HG03469 (cell line): ENCODE measurements at regions not wholly inside any gene's neighbourhood (a gene's known extent, or its start where the extent isn't known, plus 50 kb on each side); places are given as distances from the start of the nearest gene placed in this dataset.

Source experiments
- ATAC-seq: cut with Tn5 transposase; IDR thresholded peaks from one replicate; pipeline ENCODE4 v1.9.1; 2021; ENCODE audit warnings: mild to moderate bottlenecking, moderate library complexity, moderate number of reproducible peaks; ENCODE audit not compliant: unreplicated experiment

GRCh38 chr11:10932976-10933375, 75.1 kb upstream of the ZBED5 start:
- ATAC-seq = no peak

GRCh38 chr11:10931761-10932670, 74.2 kb upstream of the ZBED5 start:
- ATAC-seq = no peak

- no peak for ATAC-seq
Measured at GRCh38 chr11:10930972-10931760, 73.3 kb upstream of the ZBED5 start.

GRCh38 chr11:10930224-10930971, 72.5 kb upstream of the ZBED5 start:
- no peak for ATAC-seq

DNA sequence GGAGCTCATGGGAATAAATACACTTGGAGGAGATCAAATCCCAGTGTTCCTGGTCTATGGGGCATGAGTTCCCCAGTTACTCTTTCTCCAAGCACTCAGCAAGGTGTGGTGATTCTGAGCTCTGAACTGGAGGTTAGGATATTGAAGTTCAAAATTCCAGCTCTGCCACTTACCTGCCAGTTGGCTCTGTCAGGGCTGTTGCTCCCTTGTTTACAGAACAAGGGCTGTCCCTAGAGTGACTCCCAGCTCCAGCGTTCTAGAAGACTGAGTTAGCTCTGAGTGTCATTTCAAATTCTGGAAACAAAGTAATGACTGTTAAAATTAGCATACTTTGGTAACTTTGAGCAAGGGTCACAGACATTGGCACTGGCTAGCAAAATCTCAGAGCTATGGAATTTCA, 69.7 kb upstream of the ZBED5 start:
- no peak for ATAC-seq

DNA sequence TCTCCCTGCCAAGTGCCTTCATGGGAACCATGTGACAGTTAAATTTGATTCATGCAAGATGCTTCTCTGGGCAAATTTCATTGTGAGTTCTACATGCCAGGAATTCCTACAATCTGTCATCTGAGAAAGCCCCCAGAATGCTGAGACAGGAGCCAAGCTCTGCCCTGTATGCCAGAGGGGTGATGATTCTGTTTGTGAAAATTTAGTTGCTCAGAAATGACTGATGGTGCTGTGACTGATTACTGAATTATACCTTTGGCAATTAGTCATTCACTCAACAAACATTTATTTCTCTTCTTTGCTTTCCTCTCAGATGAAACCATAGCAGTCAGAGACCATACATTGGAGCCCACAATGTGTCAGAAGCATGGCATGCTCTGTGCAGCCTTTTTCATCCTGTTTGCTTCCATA, 69.0 kb upstream of the ZBED5 start:
- no peak for ATAC-seq

DNA sequence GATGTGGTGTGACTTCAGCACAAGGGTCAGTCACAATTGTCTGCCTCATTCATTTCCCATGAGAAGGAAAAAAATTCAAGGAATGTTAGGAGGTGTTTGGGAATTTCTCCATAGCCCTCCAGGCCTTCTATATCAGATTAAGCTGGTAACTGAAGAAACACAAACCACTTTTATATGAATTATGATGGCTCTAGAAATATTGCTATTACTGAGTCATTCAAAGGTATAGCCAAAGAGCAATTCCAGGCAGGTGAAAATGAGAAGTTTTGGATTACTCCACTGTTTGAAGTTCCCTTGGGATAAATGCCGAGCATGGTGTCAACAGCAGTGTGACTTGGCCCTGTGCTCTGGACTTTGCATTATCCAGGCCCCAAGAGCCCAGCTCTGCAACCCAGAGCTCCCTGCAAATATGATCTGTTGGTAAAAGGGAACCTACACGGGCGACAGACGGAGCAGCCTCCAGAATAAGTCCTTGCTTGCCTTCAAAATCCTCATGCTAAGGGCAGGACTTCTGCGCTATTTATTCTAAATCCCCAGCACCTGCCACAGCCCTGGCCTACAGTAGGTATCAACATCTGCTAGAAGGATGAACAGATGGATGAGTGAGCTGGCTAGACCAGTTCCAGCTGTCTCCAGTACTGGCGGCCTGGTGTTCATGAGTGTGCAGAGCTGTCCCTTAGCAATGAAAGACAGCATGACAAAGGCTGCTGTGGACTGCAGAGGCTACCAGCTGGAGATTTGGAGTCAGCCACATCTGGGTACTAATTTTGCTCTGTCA, 67.5 kb upstream of the ZBED5 start:
- ATAC-seq = no peak

DNA sequence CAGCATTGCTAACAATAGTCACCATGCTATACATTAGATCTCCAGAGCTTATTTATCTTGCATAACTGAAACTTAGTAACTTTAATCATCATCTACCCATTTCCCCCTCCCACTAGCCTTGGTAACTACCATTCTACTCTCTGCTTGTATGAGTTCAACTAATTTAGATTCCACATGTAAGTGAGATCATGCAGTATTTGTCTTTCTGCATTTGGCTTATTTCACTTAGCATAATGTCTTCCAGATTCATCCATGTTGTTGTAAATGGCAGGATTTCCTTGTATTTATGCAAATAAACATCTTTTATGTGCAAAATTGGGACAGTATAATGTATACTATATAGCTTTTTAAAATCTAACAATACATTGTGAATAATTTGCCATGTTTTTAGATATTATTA, 66.0 kb upstream of the ZBED5 start:
- ATAC-seq = no peak

DNA sequence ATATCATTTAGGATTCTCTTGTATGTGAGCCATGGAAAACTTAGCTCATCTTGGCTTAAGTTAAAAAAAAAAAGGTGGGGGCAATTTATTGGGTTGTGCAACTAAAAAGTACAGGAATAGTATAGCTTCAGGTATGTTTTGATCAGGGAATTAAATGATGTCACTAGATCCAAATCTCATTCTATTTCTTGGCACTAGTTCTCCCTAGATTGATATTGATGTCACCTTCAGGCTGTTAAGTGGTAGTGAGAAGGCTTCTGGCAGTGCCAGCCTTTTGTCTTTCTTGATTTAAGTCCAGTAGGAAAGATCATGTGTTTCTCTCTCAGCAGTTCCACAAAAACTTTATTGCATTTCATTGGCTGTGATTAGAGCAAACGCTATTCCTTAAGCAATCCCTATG, 65.0 kb upstream of the ZBED5 start:
- ATAC-seq = no peak

DNA sequence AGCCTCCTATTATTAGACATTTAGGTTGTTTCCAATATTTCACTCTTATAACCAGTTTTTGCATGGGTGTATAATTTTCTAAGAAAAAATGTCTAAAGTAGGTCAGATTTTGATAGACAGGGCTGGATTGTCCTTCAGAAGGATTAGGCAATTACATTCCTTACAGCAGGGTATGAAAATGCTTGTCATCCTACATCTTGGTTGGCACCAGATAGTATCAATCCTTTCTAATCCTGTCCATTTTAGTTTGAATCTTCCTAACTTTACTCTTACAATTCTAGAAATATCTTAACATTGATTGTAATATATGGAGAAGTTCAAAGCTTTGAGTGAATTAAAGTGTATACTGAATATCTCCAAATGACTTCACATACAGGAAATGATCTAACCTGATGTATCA, 63.0 kb upstream of the ZBED5 start:
- no peak for ATAC-seq

- no peak for ATAC-seq
Measured at GRCh38 chr11:10920205-10920604, 62.4 kb upstream of the ZBED5 start.

- no peak for ATAC-seq
Measured at GRCh38 chr11:10918698-10919097, 60.8 kb upstream of the ZBED5 start.

- no peak for ATAC-seq
Measured at GRCh38 chr11:10918275-10918674, 60.4 kb upstream of the ZBED5 start.

DNA sequence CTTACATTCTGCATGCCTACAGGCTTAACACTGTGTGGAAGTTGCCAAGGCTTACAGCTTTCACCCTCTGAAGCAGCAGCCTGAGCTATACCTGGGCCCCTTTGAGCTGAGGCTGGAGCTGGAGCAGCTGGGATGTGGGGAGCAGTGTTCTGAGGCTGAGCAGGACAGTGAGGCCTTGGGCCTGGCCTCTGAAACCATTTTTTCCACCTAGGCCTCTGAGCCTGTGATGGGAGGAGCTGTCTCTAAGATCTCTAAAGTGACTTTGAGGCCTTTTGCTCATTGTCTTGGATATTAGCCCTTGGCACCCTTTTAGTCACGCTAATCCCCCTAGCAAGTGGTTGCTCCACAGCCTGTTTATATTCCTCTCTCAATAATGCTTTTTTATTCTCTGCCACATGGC, 59.9 kb upstream of the ZBED5 start:
- ATAC-seq = no peak

DNA sequence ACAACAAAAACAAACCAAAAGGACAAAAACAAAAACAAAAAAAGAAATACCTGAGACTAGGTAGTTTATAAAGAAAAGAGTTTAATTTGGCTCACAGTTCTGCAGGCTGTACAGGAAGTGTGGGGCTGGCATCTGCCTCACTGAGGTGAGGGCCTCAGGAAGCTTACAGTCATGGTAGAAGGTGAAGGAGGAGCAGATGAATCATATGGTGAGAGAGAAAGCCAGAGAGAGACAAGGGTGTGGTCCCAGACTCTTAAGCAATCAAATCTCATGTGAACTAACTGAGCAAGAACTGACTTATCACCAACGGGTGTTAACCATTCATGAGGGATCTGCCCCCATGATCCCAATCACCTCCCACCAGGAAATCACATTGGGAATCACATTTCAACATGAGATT, 58.8 kb upstream of the ZBED5 start:
- no peak for ATAC-seq

DNA sequence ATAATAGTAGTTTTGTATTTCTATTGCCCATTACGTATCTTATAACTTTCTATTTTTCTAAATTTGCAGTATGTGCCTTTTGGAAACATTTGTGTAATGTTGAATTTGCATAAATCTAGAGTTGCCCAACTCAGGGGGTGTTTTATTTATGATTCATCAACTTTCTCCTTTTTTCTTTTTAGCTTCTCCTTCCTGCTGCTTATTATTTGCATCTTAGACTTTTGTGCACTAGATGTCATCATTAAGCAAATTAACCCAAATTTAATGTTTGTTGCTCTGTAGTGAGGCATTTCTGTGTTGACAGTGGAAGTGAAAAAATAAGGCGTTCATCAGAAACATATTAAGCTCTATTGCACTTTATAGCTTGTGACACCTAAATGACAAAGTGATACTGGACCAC, 56.2 kb upstream of the ZBED5 start:
- ATAC-seq = no peak

- ATAC-seq = no peak
Measured at GRCh38 chr11:10913075-10913474, 55.2 kb upstream of the ZBED5 start.

DNA sequence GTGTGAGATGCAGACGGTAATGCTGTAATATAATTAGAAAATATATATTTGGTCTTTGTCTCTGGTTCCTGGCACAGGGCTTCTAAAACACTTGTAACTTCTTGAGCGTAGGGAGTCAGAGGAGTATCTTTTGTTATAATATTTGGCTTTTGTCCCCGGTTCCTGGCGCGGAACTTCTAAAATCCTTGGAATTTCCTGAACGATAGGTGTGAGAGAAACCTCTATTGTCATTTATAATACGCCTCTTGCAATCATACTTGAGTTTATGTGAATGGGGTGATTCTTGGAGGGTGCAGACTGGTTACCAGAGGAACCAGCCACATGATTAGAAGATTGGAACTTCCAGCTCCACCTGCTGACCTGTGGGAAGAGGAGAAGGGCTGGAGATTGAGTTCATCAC, 54.1 kb upstream of the ZBED5 start:
- ATAC-seq = no peak

GRCh38 chr11:10909141-10909883, 51.5 kb upstream of the ZBED5 start:
- no peak for ATAC-seq
